ENCODE measurements at regions not wholly inside any gene's neighbourhood (a gene's known extent, or its start where the extent isn't known, plus 50 kb on each side); places are given as distances from the start of the nearest gene placed in this dataset.
A peak's percentile ranks its signal among the peaks of the same experiment; 100 is the strongest.

DNA sequence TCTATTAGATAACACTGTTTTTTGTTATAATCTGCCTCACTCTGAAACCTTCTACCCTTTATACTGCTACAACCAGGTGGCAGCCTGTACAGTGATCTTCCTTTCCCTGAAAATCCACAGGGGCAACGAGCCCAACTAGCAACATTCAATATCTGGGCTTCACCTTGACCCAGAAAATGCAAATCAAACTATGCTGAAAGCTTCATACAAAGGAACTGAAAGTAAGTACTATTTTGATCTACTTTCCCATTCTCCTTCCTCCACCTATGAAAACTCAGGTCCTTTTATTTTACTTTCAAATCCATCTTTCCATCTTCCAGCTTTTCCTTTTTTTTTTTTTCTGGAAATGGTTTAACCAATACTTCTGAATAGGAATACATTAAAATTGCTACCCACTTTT, 175.8 kb upstream of the CCDC150 start:
- 62 to 68% methylated on average over 1 of the region's 1 CpG for WGBS, 2 donors
- Histone ChIP-seq H3K27me3 (no peaks in the 10 kb centered on the region), H3K4me1 (peaks cover 24 to 28% of the 10 kb centered on the region in 2 donors), H3K4me3 (replicated peaks in 1 of 3) (no peak overlapping the region), H3K9me3 (no peaks in the 10 kb centered on the region), H3K27ac (no peak overlapping the region), H3K36me3 (no peaks in the 10 kb centered on the region)
- intact Hi-C loops (cut with DNase I): no loop called here
- DNase-seq: no peak
- TF ChIP-seq POLR2A (IDR thresholded peaks at IDR 0.05): no peak

DNA sequence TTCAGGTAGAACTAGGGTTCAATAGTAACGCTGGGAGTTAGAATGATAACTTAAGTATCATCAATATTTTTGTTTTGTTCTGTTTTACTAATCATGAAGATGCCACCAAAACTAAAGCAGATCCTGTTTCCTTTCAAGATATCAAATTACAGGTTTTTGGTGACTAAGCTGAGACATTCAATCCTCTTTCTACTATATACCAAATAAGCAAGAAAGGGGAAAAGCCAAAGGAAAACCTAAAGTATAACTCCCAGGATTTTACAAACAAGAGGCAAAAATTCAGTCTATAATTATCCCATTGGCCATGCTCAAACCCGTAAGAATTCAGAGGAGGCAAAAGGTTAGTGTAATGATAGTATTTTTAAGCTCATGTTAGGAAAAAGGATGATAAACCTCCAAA, 175.2 kb upstream of the CCDC150 start:
- no peaks in the 10 kb centered on the region for H3K9me3 ChIP-seq
- intact Hi-C loops (cut with DNase I): no loop called here
- H3K27ac ChIP-seq: no peak overlapping the region
- peaks cover 26 to 28% of the 10 kb centered on the region in 2 donors for H3K4me1 ChIP-seq
- no peak for TF ChIP-seq POLR2A (IDR thresholded peaks at IDR 0.05)
- TF ChIP-seq, protein P1, sequence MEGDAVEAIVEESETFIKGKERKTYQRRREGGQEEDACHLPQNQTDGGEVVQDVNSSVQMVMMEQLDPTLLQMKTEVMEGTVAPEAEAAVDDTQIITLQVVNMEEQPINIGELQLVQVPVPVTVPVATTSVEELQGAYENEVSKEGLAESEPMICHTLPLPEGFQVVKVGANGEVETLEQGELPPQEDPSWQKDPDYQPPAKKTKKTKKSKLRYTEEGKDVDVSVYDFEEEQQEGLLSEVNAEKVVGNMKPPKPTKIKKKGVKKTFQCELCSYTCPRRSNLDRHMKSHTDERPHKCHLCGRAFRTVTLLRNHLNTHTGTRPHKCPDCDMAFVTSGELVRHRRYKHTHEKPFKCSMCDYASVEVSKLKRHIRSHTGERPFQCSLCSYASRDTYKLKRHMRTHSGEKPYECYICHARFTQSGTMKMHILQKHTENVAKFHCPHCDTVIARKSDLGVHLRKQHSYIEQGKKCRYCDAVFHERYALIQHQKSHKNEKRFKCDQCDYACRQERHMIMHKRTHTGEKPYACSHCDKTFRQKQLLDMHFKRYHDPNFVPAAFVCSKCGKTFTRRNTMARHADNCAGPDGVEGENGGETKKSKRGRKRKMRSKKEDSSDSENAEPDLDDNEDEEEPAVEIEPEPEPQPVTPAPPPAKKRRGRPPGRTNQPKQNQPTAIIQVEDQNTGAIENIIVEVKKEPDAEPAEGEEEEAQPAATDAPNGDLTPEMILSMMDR (IDR thresholded peaks at IDR 0.05): no peak
- 93 to 96% methylated on average over 2 of the region's 2 CpGs for WGBS, 2 donors
- H3K27me3 ChIP-seq: no peaks in the 10 kb centered on the region
- H3K4me3 ChIP-seq (replicated peaks in 1 of 3): no peak overlapping the region
- DNase-seq: no peak
- H3K36me3 ChIP-seq: no peaks in the 10 kb centered on the region

DNA sequence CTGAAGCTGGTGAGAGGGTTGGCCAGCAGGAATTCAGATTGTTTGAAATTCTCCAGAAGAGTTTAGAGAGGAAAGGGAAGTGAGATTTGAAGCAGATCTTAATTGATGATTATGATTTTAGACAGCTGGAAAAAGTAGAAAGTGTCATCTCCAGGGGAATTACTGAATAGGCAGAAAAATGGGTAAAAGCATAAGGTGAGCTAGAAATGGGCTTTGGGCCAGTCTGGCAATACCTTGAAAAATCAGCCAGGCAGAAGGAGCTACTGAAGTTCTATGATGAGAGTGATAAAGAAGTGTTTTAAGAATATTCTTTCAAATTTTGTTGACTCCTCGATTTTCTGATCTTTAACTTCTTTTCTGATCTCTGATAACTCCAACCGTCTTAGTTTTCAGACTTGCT, 172.9 kb upstream of the CCDC150 start:
- TF ChIP-seq, protein P1 (IDR thresholded peaks at IDR 0.05): no peak
- no peak for TF ChIP-seq POLR2A (IDR thresholded peaks at IDR 0.05)
- peaks cover 26 to 28% of the 10 kb centered on the region in 2 donors for H3K4me1 ChIP-seq
- no peaks in the 10 kb centered on the region for H3K36me3 ChIP-seq
- no peak overlapping the region for H3K4me3 ChIP-seq (replicated peaks in 1 of 3)
- peak in 1 of 2 donors; percentile 24 for DNase-seq
- 25 to 43% methylated on average over 2 of the region's 2 CpGs for WGBS, 2 donors
- no peaks in the 10 kb centered on the region for H3K9me3 ChIP-seq
- H3K27me3 ChIP-seq: no peaks in the 10 kb centered on the region
- peak overlapping the region in 1 of 3 donors; percentile 47 for H3K27ac ChIP-seq
- intact Hi-C loops (cut with DNase I): no loop called here

DNA sequence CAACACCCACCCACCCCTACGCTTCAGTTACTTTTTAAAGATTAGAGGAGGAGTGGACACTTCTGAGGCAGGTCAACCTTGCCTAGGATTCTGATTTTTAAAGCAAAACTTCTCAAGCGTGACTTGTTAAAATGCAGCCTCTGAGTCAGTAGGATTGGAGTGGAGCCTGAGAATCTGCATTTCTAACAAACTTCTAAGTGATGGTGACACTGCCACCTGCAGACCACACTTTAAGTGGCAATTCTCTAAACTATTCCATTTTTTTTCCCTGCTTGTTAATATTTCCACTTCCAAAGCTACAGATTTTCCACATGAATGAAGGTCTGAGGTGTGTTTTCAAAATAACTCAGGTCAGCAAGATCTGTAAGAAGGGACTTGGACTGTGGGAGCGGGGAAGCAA, 171.1 kb upstream of the CCDC150 start:
- whole genome bisulfite sequencing, 2 donors: 49 to 58% methylated on average over 3 of the region's 3 CpGs
- Histone ChIP-seq H3K4me3 (replicated peaks in 1 of 3) (no peak overlapping the region), H3K4me1 (peaks cover 26 to 28% of the 10 kb centered on the region in 2 donors), H3K27me3 (no peaks in the 10 kb centered on the region), H3K36me3 (no peaks in the 10 kb centered on the region), H3K27ac (no peak overlapping the region), H3K9me3 (no peaks in the 10 kb centered on the region)
- intact Hi-C loops (cut with DNase I): no loop called here
- DNase-seq: peak; percentile 5 to 17
- no peak for TF ChIP-seq POLR2A (IDR thresholded peaks at IDR 0.05)
- TF ChIP-seq, protein P1 (IDR thresholded peaks at IDR 0.05): peak in 4 of 6 experiments; percentile 17 to 57 (median 44)

DNA sequence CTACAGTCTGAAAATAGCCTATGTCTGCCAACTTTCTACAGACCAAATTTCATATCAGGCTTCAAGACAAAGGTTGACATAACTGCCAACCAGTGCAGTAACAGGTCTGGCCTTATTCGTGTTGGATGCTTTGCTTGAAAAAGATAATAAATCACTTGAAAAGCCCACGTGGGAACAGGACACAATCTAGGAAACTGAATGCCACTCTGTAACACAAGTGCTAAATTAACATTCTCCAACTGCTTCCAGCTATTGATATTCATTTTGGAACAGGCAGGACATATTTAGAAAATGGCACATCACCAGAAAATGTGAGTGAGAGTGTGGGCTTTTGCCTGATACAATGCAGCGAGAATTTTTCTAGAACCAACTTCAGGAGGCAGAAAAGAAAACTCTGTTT, 165.9 kb upstream of the CCDC150 start:
- Histone ChIP-seq H3K4me1 (peaks cover 0 to 3% of the 10 kb centered on the region in 2 donors), H3K27me3 (no peaks in the 10 kb centered on the region), H3K9me3 (no peaks in the 10 kb centered on the region), H3K36me3 (no peaks in the 10 kb centered on the region), H3K4me3 (replicated peaks in 1 of 3) (no peak overlapping the region), H3K27ac (peak overlapping the region in 1 of 3 donors; percentile 20)
- TF ChIP-seq, protein P1 (IDR thresholded peaks at IDR 0.05): no peak
- intact Hi-C loops (cut with DNase I): no loop called here
- 34 to 40% methylated on average over 3 of the region's 3 CpGs for WGBS, 2 donors
- DNase-seq: no peak

DNA sequence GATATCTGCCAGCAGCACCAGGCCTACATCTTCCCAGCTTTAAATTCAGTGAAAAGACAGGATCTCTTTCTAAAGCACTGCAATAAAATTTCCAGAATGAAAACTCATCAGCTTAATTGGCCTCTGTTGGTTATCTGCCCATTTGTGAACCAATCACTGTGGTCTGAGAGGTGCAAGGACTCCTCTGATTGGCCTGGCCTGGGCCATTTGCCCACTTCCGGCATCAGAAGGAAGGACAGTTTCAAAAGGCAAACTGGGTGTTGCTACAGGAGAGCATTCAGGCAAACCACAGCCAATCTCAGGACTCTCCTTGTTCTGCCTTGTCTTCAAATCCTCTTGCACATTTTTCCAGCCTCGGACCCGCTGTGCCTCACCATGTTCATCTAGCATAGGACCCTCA, 163.9 kb upstream of the CCDC150 start:
- TF ChIP-seq POLR2A (IDR thresholded peaks at IDR 0.05): no peak
- TF ChIP-seq, protein P1 (IDR thresholded peaks at IDR 0.05): no peak
- Histone ChIP-seq H3K36me3 (no peaks in the 10 kb centered on the region), H3K9me3 (no peaks in the 10 kb centered on the region), H3K27me3 (no peaks in the 10 kb centered on the region), H3K4me3 (replicated peaks in 1 of 3) (no peak overlapping the region), H3K27ac (no peak overlapping the region), H3K4me1 (no peaks in the 10 kb centered on the region)
- 86 to 98% methylated on average over 3 of the region's 3 CpGs for WGBS, 2 donors
- intact Hi-C loops (cut with DNase I): no loop called here
- no peak for DNase-seq

Data from thyroid gland (tissue), 4 donors.